ENCODE measurements at regions not wholly inside any gene's neighbourhood (a gene's known extent, or its start where the extent isn't known, plus 50 kb on each side); places are given as distances from the start of the nearest gene placed in this dataset.

- Histone ChIP-seq H3K23ac (ENCODE audit: low read depth, low read length) (no peak overlapping the region), H3K14ac (replicated peaks; ENCODE audit: low read depth, low read length) (no peak overlapping the region), H3K27me3 (ENCODE audit: control insufficient read depth, insufficient read depth, low read length) (no peaks in the 10 kb centered on the region), H2BK120ac (ENCODE audit: low read depth, low read length) (no peak overlapping the region), H3K4me1 (ENCODE audit: control insufficient read depth, insufficient read depth, low read length) (no peaks in the 10 kb centered on the region), H2BK5ac (ENCODE audit: low read depth, low read length, poor library complexity, severe bottlenecking) (no peak overlapping the region), H2BK20ac (ENCODE audit: low read depth, low read length) (no peak overlapping the region), H3K9ac (ENCODE audit: low read depth, low read length) (no peak overlapping the region), H3K27ac (ENCODE audit: insufficient read depth, low read length) (no peak overlapping the region), H3K4me2 (ENCODE audit: low read depth, low read length) (no peak overlapping the region), H4K91ac (ENCODE audit: insufficient read depth, low read depth, low read length) (no peak overlapping the region), H3K36me3 (ENCODE audit: control insufficient read depth, insufficient read depth, low read length) (no peaks in the 10 kb centered on the region), H2BK15ac (ENCODE audit: low read depth, low read length) (no peak overlapping the region), H3K79me1 (ENCODE audit: low read depth in 1 of 2, low read length in 2 of 2) (no peaks in the 10 kb centered on the region), H4K8ac (ENCODE audit: low read depth in 2 of 2, low read length in 2 of 2) (no peak overlapping the region), H3K56ac (ENCODE audit: extremely low read depth, insufficient read depth, low read length) (no peak overlapping the region), H2AK5ac (ENCODE audit: low read depth, low read length) (no peak overlapping the region), H2AFZ (replicated peaks; ENCODE audit: low read length, poor library complexity) (no peak overlapping the region), H4K20me1 (ENCODE audit: insufficient read depth, low read length) (no peaks in the 10 kb centered on the region), H3K4me3 (ENCODE audit: insufficient read depth, low read depth, low read length) (no peak overlapping the region), H3K4ac (ENCODE audit: low read depth, low read length) (no peak overlapping the region), H2AK9ac (replicated peaks; ENCODE audit: low read depth, low read length, poor library complexity) (no peak overlapping the region), H3K9me3 (ENCODE audit: control insufficient read depth, insufficient read depth, low read length) (peaks cover 21% of the 10 kb centered on the region), H4K5ac (ENCODE audit: low read depth, low read length) (no peak overlapping the region), H3K9me1 (ENCODE audit: insufficient read depth, low read length) (no peaks in the 10 kb centered on the region), H3K18ac (ENCODE audit: low read depth, low read length) (no peak overlapping the region)
- dilution Hi-C loops (cut with HindIII; ENCODE audit: low sequenced_read_pairs, unreplicated experiment) = no loop called here
- BruUV-seq (replicated peaks) = no TSS peak
- TF ChIP-seq NFE2L2 (IDR thresholded peaks at IDR 0.05; ENCODE audit: low read depth, low read length) (peak; percentile 41), RCOR1 (IDR thresholded peaks at IDR 0.05; ENCODE audit: insufficient replicate concordance, low read length) (no peak)
- POLR2A ChIA-PET (ENCODE audit: unreplicated experiment) = no interaction called here
- no peak for DNase-seq
- ATAC-seq (ENCODE audit: low read depth) = peak; percentile 56
- in situ Hi-C loops (cut with MboI; ENCODE audit: low sequenced_read_pairs) = no loop called here
- CTCF ChIA-PET = no interaction called here
- WGBS, 2 experiments (ENCODE audit: extremely low coverage in 2 of 2, insufficient read length in 1 of 2) = 20% methylated on average over 1 of the region's 6 CpGs; no CpG with 5 or more reads in 1 of the 2 experiments
- intact Hi-C loops (cut with micrococcal nuclease) = no loop called here
These were observed 127.4 kb downstream of the C6orf118 start for GRCh38 chr6:165181951-165182414.

All from IMR-90 (cell line).